ENCODE measurements at regions not wholly inside any gene's neighbourhood (a gene's known extent, or its start where the extent isn't known, plus 50 kb on each side); places are given as distances from the start of the nearest gene placed in this dataset.
"Not testable (repeated sequence)": the region's sequence is repeated elsewhere in the genome, so short reads cannot be mapped to it uniquely, and the experiment has no call there.

GRCh38 chr3:82000350-82000749 lies 238.9 kb upstream of the GBE1 start:
- H3K27ac ChIP-seq (ENCODE audit: low read length), result no peak overlapping the region
- no peaks in the 10 kb centered on the region for H3K27me3 ChIP-seq (ENCODE audit: insufficient read depth, low read length)
- peaks cover 1% of the 10 kb centered on the region for H3K4me1 ChIP-seq (ENCODE audit: insufficient read depth, low read length)
- H3K36me3 ChIP-seq (ENCODE audit: insufficient read depth, low read depth, low read length), result no peaks in the 10 kb centered on the region
- no peak overlapping the region for H3K9ac ChIP-seq (ENCODE audit: low read depth, low read length)
- H3K4me3 ChIP-seq (ENCODE audit: low read length), result no peak overlapping the region
- H3K9me3 ChIP-seq (ENCODE audit: insufficient read depth, low read depth, low read length), result no peaks in the 10 kb centered on the region

DNA sequence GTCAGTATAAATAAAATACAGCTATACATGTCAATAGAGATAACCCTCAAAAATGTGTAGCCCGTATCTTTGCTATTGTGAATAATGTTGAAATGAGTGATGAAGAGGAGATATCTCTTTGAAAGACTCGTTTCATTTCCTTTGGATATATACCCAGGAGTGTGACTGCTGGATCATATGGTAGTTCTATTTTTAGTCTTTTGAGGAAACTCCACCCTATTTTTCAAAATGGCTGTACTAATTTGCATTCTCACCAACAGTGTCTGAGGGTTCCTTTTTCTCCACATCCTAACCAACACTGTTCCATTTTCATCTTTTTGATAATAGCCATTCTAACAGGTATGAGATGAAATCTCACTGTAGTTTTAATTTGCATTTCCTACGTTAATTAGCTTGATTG lies 237.5 kb upstream of the GBE1 start:
- H3K4me1 ChIP-seq (ENCODE audit: insufficient read depth, low read length), result no peaks in the 10 kb centered on the region

DNA sequence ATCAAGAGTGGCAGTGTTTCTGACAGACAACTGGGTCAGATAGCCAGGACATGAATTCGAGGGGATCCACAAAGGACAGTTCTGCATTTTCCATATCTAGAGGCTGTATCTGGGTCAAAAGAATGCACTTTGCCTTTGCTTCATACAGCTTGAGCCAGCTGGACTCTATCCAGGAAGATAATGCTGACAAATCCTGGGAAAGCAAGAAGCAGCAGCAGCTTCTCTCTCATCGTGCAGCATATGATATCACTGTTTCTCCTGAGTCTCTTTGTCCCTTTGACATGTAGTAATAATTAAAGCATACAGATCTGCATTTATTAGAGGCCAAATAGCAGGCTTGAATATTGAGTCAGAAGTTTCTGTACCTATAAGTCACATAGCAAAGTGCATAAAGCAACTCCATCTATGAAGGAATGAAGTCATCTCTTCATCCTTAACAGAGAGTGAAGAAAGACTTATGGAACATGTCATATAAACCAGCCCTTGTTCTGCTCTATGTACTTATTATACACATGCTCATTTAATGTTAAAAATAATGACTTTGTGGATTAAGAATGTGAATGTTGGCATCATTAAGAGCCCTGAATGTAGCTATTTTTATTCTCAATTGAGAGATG lies 236.8 kb upstream of the GBE1 start:
- H3K9me3 ChIP-seq (ENCODE audit: insufficient read depth, low read depth, low read length), result no peaks in the 10 kb centered on the region
- no peak overlapping the region for H3K27ac ChIP-seq (ENCODE audit: low read length)
- H3K4me3 ChIP-seq (ENCODE audit: low read length), result no peak overlapping the region
- H3K36me3 ChIP-seq (ENCODE audit: insufficient read depth, low read depth, low read length), result no peaks in the 10 kb centered on the region
- no peaks in the 10 kb centered on the region for H3K27me3 ChIP-seq (ENCODE audit: insufficient read depth, low read length)
- no peak overlapping the region for H3K9ac ChIP-seq (ENCODE audit: low read depth, low read length)
- no peaks in the 10 kb centered on the region for H3K4me1 ChIP-seq (ENCODE audit: insufficient read depth, low read length)

More for the DNA sequence above, 237.5 kb upstream of the GBE1 start:
- no peaks in the 10 kb centered on the region for H3K36me3 ChIP-seq (ENCODE audit: insufficient read depth, low read depth, low read length)
- H3K4me3 ChIP-seq (ENCODE audit: low read length), result no peak overlapping the region
- H3K27ac ChIP-seq (ENCODE audit: low read length), result no peak overlapping the region
- no peak overlapping the region for H3K9ac ChIP-seq (ENCODE audit: low read depth, low read length)
- no peaks in the 10 kb centered on the region for H3K9me3 ChIP-seq (ENCODE audit: insufficient read depth, low read depth, low read length)
- H3K27me3 ChIP-seq (ENCODE audit: insufficient read depth, low read length), result no peaks in the 10 kb centered on the region

DNA sequence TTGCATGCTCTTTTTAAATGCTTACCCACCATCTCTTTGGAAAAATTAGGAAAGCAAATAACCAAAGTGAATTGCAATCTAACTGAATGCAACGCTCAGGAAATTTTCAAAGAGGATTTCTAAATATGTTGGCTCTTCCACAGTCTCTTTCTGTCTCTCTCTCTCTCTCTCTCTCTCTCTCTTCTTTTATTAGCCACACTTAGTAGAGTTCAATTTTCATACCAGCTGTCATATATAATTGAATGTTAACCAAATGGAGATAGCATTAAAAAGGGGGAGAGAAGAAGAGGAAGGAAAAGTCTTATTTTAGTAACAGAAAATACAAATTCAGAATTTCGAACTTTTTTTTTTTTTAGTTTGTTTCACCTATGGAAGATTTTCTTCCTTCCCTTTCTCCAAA lies 235.9 kb upstream of the GBE1 start:
- Histone ChIP-seq H3K27me3 (ENCODE audit: insufficient read depth, low read length) (no peaks in the 10 kb centered on the region), H3K27ac (ENCODE audit: low read length) (no peak overlapping the region), H3K9ac (ENCODE audit: low read depth, low read length) (no peak overlapping the region)

DNA sequence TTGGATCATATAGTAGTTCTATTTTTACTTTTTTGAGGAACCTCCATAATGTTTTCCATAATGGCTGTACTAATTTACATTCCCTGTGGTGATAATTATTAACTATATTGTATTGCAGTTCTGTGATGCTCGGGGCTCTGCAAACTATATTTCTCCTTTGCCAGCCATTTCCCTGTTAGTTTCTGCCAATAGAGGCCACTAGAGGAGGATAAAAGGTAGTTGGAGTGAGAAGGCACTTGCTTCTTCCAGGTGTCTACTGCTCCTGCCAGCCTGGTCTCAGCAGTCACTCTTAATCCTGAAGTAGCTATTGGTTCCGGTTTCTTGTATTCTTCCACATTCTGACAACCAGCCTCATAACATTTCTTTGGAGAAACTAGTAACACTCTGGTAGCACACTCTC lies 233.9 kb upstream of the GBE1 start:
- Histone ChIP-seq H3K27me3 (ENCODE audit: insufficient read depth, low read length) (no peaks in the 10 kb centered on the region), H3K9ac (ENCODE audit: low read depth, low read length) (no peak overlapping the region), H3K36me3 (ENCODE audit: insufficient read depth, low read depth, low read length) (no peaks in the 10 kb centered on the region), H3K27ac (ENCODE audit: low read length) (no peak overlapping the region), H3K9me3 (ENCODE audit: insufficient read depth, low read depth, low read length) (no peaks in the 10 kb centered on the region), H3K4me1 (ENCODE audit: insufficient read depth, low read length) (peaks cover under 1% of the 10 kb centered on the region; the same call in 1 of the 2 replicates), H3K4me3 (ENCODE audit: low read length) (no peak overlapping the region)

More for the DNA sequence above, 235.9 kb upstream of the GBE1 start:
- no peaks in the 10 kb centered on the region for H3K4me1 ChIP-seq (ENCODE audit: insufficient read depth, low read length)
- no peaks in the 10 kb centered on the region for H3K9me3 ChIP-seq (ENCODE audit: insufficient read depth, low read depth, low read length)
- no peaks in the 10 kb centered on the region for H3K36me3 ChIP-seq (ENCODE audit: insufficient read depth, low read depth, low read length)
- H3K4me3 ChIP-seq (ENCODE audit: low read length), result no peak overlapping the region

DNA sequence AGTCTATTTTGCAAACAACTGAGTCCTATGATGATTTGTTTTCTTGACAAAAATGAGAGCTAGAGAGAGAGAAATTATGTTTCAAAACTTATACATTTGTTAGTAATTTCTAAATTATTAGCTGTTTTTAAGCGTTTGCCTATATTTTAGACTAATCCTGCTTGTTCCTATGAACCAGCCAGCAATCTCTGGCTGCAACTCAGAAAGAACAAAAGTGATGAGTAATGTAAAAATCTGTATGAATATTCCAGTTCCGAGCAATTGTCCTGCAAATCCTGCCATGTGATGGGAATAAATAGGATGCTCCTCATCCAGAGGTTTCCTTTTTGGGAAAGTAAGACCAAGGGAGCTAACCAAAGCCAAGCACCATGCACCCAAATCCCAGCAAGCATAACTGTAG lies 228.3 kb upstream of the GBE1 start:
- no peaks in the 10 kb centered on the region for H3K36me3 ChIP-seq (ENCODE audit: insufficient read depth, low read depth, low read length)
- peaks cover 4% of the 10 kb centered on the region; the same call in 1 of the 2 replicates for H3K9me3 ChIP-seq (ENCODE audit: insufficient read depth, low read depth, low read length)
- H3K4me1 ChIP-seq (ENCODE audit: insufficient read depth, low read length), result peaks cover 14% of the 10 kb centered on the region; the same call in 1 of the 2 replicates
- no peaks in the 10 kb centered on the region for H3K27me3 ChIP-seq (ENCODE audit: insufficient read depth, low read length)
- H3K27ac ChIP-seq (ENCODE audit: low read length), result no peak overlapping the region
- H3K4me3 ChIP-seq (ENCODE audit: low read length), result no peak overlapping the region
- no peak overlapping the region for H3K9ac ChIP-seq (ENCODE audit: low read depth, low read length)

- Histone ChIP-seq H3K4me1 (ENCODE audit: insufficient read depth, low read length) (peaks cover 14% of the 10 kb centered on the region; the same call in 1 of the 2 replicates), H3K27ac (ENCODE audit: low read length) (peak overlapping the region; percentile 55), H3K4me3 (ENCODE audit: low read length) (no peak overlapping the region), H3K9ac (ENCODE audit: low read depth, low read length) (no peak overlapping the region), H3K36me3 (ENCODE audit: insufficient read depth, low read depth, low read length) (no peaks in the 10 kb centered on the region), H3K9me3 (ENCODE audit: insufficient read depth, low read depth, low read length) (peaks cover 4% of the 10 kb centered on the region; the same call in 1 of the 2 replicates), H3K27me3 (ENCODE audit: insufficient read depth, low read length) (no peaks in the 10 kb centered on the region)
Observed at GRCh38 chr3:81989274-81989673, 227.8 kb upstream of the GBE1 start.

- not testable (repeated sequence) for H3K9me3 ChIP-seq (ENCODE audit: insufficient read depth, low read depth, low read length); H3K9ac ChIP-seq (ENCODE audit: low read depth, low read length); H3K27me3 ChIP-seq (ENCODE audit: insufficient read depth, low read length); H3K36me3 ChIP-seq (ENCODE audit: insufficient read depth, low read depth, low read length); H3K4me3 ChIP-seq (ENCODE audit: low read length); H3K27ac ChIP-seq (ENCODE audit: low read length)
- H3K4me1 ChIP-seq (ENCODE audit: insufficient read depth, low read length), result peaks cover 14% of the 10 kb centered on the region; the same call in 1 of the 2 replicates
Observed at GRCh38 chr3:81987412-81987811, 226.0 kb upstream of the GBE1 start.

- Histone ChIP-seq H3K9me3 (ENCODE audit: insufficient read depth, low read depth, low read length) (peaks cover 4% of the 10 kb centered on the region; the same call in 1 of the 2 replicates), H3K27ac (ENCODE audit: low read length) (no peak overlapping the region), H3K27me3 (ENCODE audit: insufficient read depth, low read length) (no peaks in the 10 kb centered on the region), H3K4me3 (ENCODE audit: low read length) (no peak overlapping the region), H3K36me3 (ENCODE audit: insufficient read depth, low read depth, low read length) (no peaks in the 10 kb centered on the region), H3K4me1 (ENCODE audit: insufficient read depth, low read length) (peaks cover 14% of the 10 kb centered on the region; the same call in 1 of the 2 replicates), H3K9ac (ENCODE audit: low read depth, low read length) (no peak overlapping the region)
Observed at GRCh38 chr3:81985996-81986723, 224.7 kb upstream of the GBE1 start.

- H3K9me3 ChIP-seq (ENCODE audit: insufficient read depth, low read depth, low read length), result peaks cover 4% of the 10 kb centered on the region; the same call in 1 of the 2 replicates
- no peaks in the 10 kb centered on the region for H3K27me3 ChIP-seq (ENCODE audit: insufficient read depth, low read length)
- H3K36me3 ChIP-seq (ENCODE audit: insufficient read depth, low read depth, low read length), result no peaks in the 10 kb centered on the region
- no peak overlapping the region for H3K4me3 ChIP-seq (ENCODE audit: low read length)
- no peak overlapping the region for H3K9ac ChIP-seq (ENCODE audit: low read depth, low read length)
- no peak overlapping the region for H3K27ac ChIP-seq (ENCODE audit: low read length)
- H3K4me1 ChIP-seq (ENCODE audit: insufficient read depth, low read length), result no peaks in the 10 kb centered on the region
Observed at GRCh38 chr3:81983382-81983781, 221.9 kb upstream of the GBE1 start.

- Histone ChIP-seq H3K9me3 (ENCODE audit: insufficient read depth, low read depth, low read length) (peaks cover under 1% of the 10 kb centered on the region; the same call in 1 of the 2 replicates), H3K4me1 (ENCODE audit: insufficient read depth, low read length) (no peaks in the 10 kb centered on the region), H3K36me3 (ENCODE audit: insufficient read depth, low read depth, low read length) (no peaks in the 10 kb centered on the region), H3K27me3 (ENCODE audit: insufficient read depth, low read length) (no peaks in the 10 kb centered on the region), H3K27ac (ENCODE audit: low read length) (no peak overlapping the region), H3K9ac (ENCODE audit: low read depth, low read length) (no peak overlapping the region), H3K4me3 (ENCODE audit: low read length) (no peak overlapping the region)
Observed at GRCh38 chr3:81980596-81981494, 219.4 kb upstream of the GBE1 start.
